BLaER1 (cell line): ENCODE measurements at regions not wholly inside any gene's neighbourhood (a gene's known extent, or its start where the extent isn't known, plus 50 kb on each side); places are given as distances from the start of the nearest gene placed in this dataset.

Source experiments
- H3K27ac ChIP-seq: shearing (Covaris generic); formaldehyde crosslinking; 2 replicates; pipeline ENCODE4 v1.8.1; 2022
- H3K27me3 ChIP-seq: shearing (Covaris generic); formaldehyde crosslinking; 2 replicates; pipeline ENCODE4 v1.8.1; 2022
- H3K36me3 ChIP-seq: shearing (Covaris generic); formaldehyde crosslinking; 2 replicates; pipeline ENCODE4 v1.8.1; 2022
- H3K4me1 ChIP-seq: shearing (Covaris generic); formaldehyde crosslinking; 2 replicates; pipeline ENCODE4 v1.8.1; 2022
- H3K4me2 ChIP-seq: shearing (Covaris generic); formaldehyde crosslinking; 2 replicates; pipeline ENCODE4 v1.8.1; 2022
- H3K4me3 ChIP-seq: shearing (Covaris generic); formaldehyde crosslinking; 2 replicates; pipeline ENCODE4 v1.8.1; 2022
- H3K9ac ChIP-seq: shearing (Covaris generic); formaldehyde crosslinking; 2 replicates; pipeline ENCODE4 v1.8.1; 2022
- H3K9me3 ChIP-seq: shearing (Covaris generic); formaldehyde crosslinking; 2 replicates; pipeline ENCODE4 v1.8.1; 2022
- H4K20me1 ChIP-seq: shearing (Covaris generic); formaldehyde crosslinking; 2 replicates; pipeline ENCODE4 v1.8.1; 2022
- Cebpa-rat ChIP-seq: shearing (Covaris generic); IDR thresholded peaks from 2 replicates; pipeline ENCODE4 v1.8.1; 2022

DNA sequence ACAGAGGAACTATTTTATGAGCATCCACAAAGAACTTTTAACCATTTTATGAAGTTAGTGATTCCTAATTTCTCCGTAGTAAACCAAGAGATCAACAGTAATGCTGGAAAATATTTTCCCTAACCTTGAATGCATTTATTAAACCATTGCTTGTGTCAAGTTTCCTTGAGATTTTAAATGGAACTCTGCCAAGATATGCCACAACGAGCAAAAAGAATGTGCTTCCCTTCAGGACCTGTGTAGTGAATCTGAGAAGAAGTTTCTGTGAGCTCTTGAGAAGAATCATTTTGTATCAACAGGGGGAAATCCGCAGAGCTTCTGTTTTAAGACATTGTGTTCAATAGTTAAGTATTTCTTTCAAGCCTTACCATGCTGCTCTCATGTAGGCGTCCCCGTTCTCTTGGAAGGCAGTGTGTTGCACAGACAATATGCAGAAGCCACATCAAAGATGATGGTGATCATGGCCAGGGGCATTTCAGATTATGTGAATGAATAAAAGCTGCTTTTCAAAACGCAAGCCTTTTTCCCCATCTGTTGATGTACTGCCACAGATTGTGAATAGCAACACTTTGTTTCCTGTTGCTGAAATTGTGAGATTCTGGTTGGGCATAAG is 439.8 kb downstream of the BMP2 start:
- H4K20me1 ChIP-seq: no peaks in the 10 kb centered on the region
- H3K4me3 ChIP-seq: no peak overlapping the region
- no peak for TF ChIP-seq Cebpa-rat
- no peaks in the 10 kb centered on the region for H3K27me3 ChIP-seq
- no peaks in the 10 kb centered on the region for H3K9me3 ChIP-seq
- no peak overlapping the region for H3K27ac ChIP-seq
- no peaks in the 10 kb centered on the region for H3K36me3 ChIP-seq
- H3K4me2 ChIP-seq: no peak overlapping the region
- H3K9ac ChIP-seq: no peak overlapping the region
- no peaks in the 10 kb centered on the region for H3K4me1 ChIP-seq

DNA sequence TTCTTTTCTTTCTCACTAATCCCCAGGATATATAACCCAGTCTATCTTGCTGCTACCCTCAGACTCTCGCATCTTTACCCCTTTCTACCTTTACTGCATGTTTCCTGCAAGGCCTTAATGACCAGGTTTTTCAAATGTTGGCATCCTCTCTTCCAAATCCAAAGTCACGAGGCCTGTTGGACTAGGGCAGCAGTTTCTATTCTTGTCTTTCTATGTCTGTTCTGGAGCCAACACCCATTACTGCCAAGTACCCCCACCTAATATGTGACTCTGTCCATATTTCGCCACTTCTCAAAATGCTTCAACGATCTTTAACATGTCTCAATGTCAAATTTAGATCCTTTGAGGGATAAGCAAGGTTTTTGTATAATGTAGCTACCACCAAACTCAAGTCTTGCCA is 443.4 kb downstream of the BMP2 start:
- no peak overlapping the region for H3K27ac ChIP-seq
- H3K4me1 ChIP-seq: no peaks in the 10 kb centered on the region
- no peak overlapping the region for H3K4me3 ChIP-seq
- H3K36me3 ChIP-seq: no peaks in the 10 kb centered on the region
- H3K4me2 ChIP-seq: no peak overlapping the region
- H3K9ac ChIP-seq: no peak overlapping the region
- no peaks in the 10 kb centered on the region for H3K9me3 ChIP-seq
- H4K20me1 ChIP-seq: no peaks in the 10 kb centered on the region
- no peak for TF ChIP-seq Cebpa-rat
- no peaks in the 10 kb centered on the region for H3K27me3 ChIP-seq

DNA sequence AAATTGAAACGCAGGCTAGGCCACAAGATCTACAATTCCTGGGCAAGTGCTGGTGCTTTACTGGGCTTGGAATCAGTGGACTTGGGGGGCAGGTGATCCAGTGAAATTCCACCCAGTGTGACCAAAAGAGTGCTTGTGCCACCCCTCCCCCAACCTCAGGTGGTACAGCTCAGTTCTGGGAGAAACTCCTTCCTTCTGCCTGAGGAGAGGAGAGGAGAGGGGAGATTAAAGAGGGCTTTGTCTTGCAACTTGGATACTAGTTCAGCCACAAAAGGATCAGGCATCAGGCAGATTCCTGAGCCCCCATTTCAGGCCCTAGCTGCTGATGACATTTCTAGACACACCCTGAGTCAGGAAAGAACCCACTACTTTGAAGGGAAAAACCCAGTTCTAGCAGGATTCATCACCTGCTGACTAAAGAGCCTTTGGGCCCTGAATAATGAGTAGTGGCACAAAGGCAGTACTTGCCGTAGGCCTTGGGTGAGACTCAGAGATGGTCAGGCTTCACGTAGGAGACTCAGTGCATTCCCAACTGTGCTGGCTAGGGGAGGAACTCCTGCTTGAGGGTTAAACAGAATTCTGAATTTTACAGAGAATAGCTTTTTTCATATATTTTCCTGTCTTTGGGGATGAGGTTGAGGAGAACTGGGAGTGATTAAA is 446.7 kb downstream of the BMP2 start:
- Histone ChIP-seq H3K36me3 (no peaks in the 10 kb centered on the region), H3K9me3 (no peaks in the 10 kb centered on the region), H3K4me3 (no peak overlapping the region), H3K27ac (no peak overlapping the region), H3K4me2 (no peak overlapping the region), H4K20me1 (no peaks in the 10 kb centered on the region), H3K27me3 (no peaks in the 10 kb centered on the region), H3K9ac (no peak overlapping the region), H3K4me1 (no peaks in the 10 kb centered on the region)
- no peak for TF ChIP-seq Cebpa-rat

DNA sequence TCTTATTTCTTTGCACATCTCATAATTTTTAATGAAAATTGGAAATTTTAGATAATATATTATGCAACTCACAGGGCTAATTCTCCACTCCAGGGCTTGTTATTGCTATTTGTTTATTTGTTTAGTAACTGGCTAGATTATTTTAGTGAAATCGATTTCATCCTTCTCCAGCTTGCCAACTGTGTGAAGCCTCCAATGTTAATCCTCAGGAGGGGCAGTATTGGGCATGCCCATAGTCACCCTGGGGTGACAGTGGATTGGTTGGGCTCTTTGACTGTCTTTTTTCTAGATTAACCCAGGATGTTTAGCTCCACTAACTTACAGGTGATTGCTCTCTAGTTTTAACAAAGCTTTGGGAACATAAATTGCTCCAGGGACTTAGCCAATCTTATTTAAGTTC is 450.1 kb downstream of the BMP2 start:
- Histone ChIP-seq H3K27ac (no peak overlapping the region), H3K9ac (no peak overlapping the region), H4K20me1 (no peaks in the 10 kb centered on the region), H3K4me3 (no peak overlapping the region), H3K36me3 (no peaks in the 10 kb centered on the region), H3K4me1 (no peaks in the 10 kb centered on the region), H3K27me3 (no peaks in the 10 kb centered on the region), H3K4me2 (no peak overlapping the region), H3K9me3 (no peaks in the 10 kb centered on the region)
- TF ChIP-seq Cebpa-rat: no peak

DNA sequence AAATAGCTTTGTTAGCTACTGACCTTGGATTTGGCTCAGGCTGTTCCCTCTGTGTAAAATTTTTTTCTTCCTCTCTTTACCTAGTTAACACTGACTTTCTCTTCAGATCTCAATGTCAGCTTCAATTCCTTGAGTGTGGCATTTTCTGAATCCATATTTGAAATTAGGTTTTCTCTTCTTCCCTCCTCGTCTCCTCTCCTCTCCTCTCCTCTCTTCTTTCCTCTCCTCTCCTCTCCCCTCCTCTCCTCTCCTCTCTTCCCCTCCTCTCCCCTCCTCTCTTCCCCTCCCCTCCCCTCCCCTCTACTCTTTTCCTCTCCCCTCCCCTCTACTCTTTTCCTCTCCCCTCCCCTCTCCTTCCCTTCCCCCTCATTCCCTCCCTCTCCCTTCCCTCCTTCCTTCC is 453.3 kb downstream of the BMP2 start:
- Histone ChIP-seq H3K9ac (no peak overlapping the region), H3K4me2 (no peak overlapping the region)
- TF ChIP-seq Cebpa-rat: no peak

DNA sequence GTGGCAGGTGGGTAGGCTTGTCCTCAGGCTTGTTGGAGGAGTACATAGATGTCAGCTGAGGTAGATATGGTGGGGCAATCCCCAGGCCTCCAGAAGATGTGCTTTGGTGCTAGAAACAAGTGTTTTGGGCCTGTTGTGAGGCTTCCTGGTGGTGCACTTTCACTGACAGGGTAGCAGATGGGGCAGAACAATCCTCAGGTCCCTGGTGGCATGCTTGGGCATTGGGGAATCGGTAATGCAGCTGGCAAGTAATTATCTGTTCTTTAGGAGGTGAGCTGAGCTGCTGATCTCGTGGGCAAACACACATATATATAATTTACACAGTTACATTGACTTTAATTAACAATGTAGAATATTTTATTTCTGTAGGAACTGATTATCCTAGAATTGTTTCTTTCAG is 458.7 kb downstream of the BMP2 start:
- H3K4me1 ChIP-seq: no peaks in the 10 kb centered on the region
- peaks cover 4% of the 10 kb centered on the region; the same call in 1 of the 2 replicates for H3K9me3 ChIP-seq
- TF ChIP-seq Cebpa-rat: no peak
- H3K4me3 ChIP-seq: no peak overlapping the region
- no peak overlapping the region for H3K4me2 ChIP-seq
- H4K20me1 ChIP-seq: no peaks in the 10 kb centered on the region
- no peaks in the 10 kb centered on the region for H3K36me3 ChIP-seq
- H3K27ac ChIP-seq: no peak overlapping the region
- no peaks in the 10 kb centered on the region for H3K27me3 ChIP-seq
- no peak overlapping the region for H3K9ac ChIP-seq

More for the DNA sequence above, 453.3 kb downstream of the BMP2 start:
- peaks cover 3% of the 10 kb centered on the region; the same call in 1 of the 2 replicates for H3K9me3 ChIP-seq
- no peaks in the 10 kb centered on the region for H4K20me1 ChIP-seq
- no peaks in the 10 kb centered on the region for H3K27me3 ChIP-seq
- no peak overlapping the region for H3K27ac ChIP-seq
- H3K4me3 ChIP-seq: no peak overlapping the region
- no peaks in the 10 kb centered on the region for H3K36me3 ChIP-seq
- H3K4me1 ChIP-seq: no peaks in the 10 kb centered on the region

DNA sequence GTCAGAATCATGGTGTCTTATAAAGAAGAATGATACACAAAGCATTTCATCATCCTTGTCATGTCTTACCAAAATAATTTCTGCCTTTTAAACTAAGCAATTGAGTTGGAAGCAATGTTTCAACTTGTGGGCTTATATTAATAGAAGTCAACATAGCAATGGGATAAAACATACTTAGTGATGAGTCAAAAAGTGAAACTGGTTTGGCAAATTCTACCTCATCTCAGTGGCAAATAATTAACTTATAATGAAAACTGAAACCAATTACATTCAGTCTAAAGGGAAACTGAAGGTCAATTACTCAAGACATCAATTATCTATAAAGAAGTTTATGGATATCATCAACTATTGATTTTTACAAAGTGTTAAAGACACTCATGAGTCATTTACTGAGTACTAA is 463.8 kb downstream of the BMP2 start:
- Histone ChIP-seq H4K20me1 (no peaks in the 10 kb centered on the region), H3K27me3 (no peaks in the 10 kb centered on the region), H3K4me1 (no peaks in the 10 kb centered on the region), H3K4me3 (no peak overlapping the region), H3K9me3 (peaks cover 12% of the 10 kb centered on the region), H3K27ac (no peak overlapping the region), H3K9ac (no peak overlapping the region), H3K36me3 (no peaks in the 10 kb centered on the region), H3K4me2 (no peak overlapping the region)
- TF ChIP-seq Cebpa-rat: no peak

DNA sequence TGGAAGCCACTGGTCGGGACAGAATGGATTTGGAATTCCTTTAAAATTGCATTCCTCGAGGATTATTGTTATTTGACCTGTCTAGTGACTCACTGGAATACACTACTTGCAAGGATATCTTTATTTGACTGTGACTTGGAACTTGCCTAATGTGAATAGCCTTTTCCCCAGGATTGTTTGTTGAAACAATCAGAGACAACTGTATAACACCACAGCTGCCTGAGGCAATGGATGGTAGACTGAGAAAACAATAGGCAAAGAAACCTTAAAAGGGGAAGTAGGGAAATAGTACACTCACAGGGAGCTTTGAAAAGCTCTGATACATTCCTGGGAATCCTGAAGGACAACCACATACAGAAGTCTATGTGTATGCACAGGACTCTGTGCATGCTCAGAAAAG is 465.3 kb downstream of the BMP2 start:
- TF ChIP-seq Cebpa-rat: no peak
- Histone ChIP-seq H3K9ac (no peak overlapping the region), H3K36me3 (no peaks in the 10 kb centered on the region), H3K4me3 (no peak overlapping the region), H3K4me2 (no peak overlapping the region), H4K20me1 (no peaks in the 10 kb centered on the region), H3K27me3 (no peaks in the 10 kb centered on the region), H3K27ac (no peak overlapping the region), H3K4me1 (no peaks in the 10 kb centered on the region), H3K9me3 (peaks cover 12% of the 10 kb centered on the region)

DNA sequence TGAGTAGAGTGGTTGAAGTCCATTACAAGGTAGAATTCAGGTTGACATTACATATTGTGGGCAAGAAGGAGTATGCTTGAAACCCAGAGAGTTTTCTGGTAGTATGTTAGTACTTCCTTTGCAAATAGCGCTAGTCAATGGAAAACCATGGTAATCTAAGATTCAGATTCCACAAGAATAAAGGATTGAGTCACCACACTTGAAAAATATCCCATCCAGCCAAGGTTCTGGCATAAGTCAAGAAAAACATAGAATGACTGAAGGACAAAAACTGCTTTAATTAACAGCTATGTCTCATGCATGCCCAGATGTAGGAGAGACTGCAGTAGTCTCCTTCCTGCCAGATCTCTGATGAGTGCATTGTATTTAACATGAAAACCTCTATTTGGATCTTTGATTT is 469.8 kb downstream of the BMP2 start:
- Histone ChIP-seq H3K4me2 (no peak overlapping the region), H4K20me1 (no peaks in the 10 kb centered on the region), H3K4me3 (no peak overlapping the region), H3K27ac (no peak overlapping the region), H3K4me1 (no peaks in the 10 kb centered on the region), H3K9ac (no peak overlapping the region), H3K36me3 (no peaks in the 10 kb centered on the region), H3K9me3 (peaks cover 8% of the 10 kb centered on the region), H3K27me3 (no peaks in the 10 kb centered on the region)
- no peak for TF ChIP-seq Cebpa-rat

DNA sequence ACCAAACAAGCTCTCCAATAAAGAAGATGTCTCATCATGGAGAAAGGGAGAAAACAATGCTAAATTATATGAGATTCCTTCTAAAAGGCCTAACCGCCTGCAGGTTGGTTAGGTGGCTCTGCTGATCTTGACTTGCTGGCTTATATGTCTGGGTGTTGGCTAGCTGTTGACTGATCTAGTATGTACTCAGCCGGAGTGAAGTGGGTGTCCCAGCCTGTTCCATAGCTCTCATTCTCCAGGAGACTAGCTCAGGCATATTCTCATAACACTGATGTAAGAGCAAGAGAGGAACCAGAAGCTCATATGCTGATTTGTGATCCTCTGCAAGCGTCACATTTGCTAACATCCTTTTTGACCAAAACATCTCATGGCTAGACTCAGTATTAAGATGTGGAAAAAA is 473.0 kb downstream of the BMP2 start:
- H4K20me1 ChIP-seq: no peaks in the 10 kb centered on the region
- no peak overlapping the region for H3K9ac ChIP-seq
- no peak overlapping the region for H3K4me3 ChIP-seq
- no peaks in the 10 kb centered on the region for H3K27me3 ChIP-seq
- H3K4me1 ChIP-seq: no peaks in the 10 kb centered on the region
- no peaks in the 10 kb centered on the region for H3K36me3 ChIP-seq
- no peak overlapping the region for H3K27ac ChIP-seq
- no peak overlapping the region for H3K4me2 ChIP-seq
- H3K9me3 ChIP-seq: no peaks in the 10 kb centered on the region
- no peak for TF ChIP-seq Cebpa-rat
